Breast epithelium (tissue), 3 donors: ENCODE measurements at regions not wholly inside any gene's neighbourhood (a gene's known extent, or its start where the extent isn't known, plus 50 kb on each side); places are given as distances from the start of the nearest gene placed in this dataset.
"Not testable (repeated sequence)": the region's sequence is repeated elsewhere in the genome, so short reads cannot be mapped to it uniquely, and the experiment has no call there.

ENCODE experiments used
- POLR2A ChIP-seq: fragments of 450-650 bp; IDR thresholded peaks from one replicate; pipeline ENCODE4 v1.6.1; 2016; ENCODE audit warnings: antibody characterized with exemption, mild to moderate bottlenecking, moderate library complexity
- TF ChIP-seq, protein P1 (sequence below), 3 donors: fragments of 450-650 bp; IDR thresholded peaks; one replicate each; pipeline ENCODE4 v1.5.1; 2016 to 2017; ENCODE audit warnings: antibody characterized with exemption in 3 of 3, mild to moderate bottlenecking in 3 of 3, moderate library complexity in 3 of 3

GRCh38 chr7:66455432-66455831 is 173.2 kb upstream of the KCTD7 start:
- TF ChIP-seq, protein P1, sequence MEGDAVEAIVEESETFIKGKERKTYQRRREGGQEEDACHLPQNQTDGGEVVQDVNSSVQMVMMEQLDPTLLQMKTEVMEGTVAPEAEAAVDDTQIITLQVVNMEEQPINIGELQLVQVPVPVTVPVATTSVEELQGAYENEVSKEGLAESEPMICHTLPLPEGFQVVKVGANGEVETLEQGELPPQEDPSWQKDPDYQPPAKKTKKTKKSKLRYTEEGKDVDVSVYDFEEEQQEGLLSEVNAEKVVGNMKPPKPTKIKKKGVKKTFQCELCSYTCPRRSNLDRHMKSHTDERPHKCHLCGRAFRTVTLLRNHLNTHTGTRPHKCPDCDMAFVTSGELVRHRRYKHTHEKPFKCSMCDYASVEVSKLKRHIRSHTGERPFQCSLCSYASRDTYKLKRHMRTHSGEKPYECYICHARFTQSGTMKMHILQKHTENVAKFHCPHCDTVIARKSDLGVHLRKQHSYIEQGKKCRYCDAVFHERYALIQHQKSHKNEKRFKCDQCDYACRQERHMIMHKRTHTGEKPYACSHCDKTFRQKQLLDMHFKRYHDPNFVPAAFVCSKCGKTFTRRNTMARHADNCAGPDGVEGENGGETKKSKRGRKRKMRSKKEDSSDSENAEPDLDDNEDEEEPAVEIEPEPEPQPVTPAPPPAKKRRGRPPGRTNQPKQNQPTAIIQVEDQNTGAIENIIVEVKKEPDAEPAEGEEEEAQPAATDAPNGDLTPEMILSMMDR (IDR thresholded peaks at IDR 0.05), result not testable (repeated sequence)
- not testable (repeated sequence) for TF ChIP-seq POLR2A
